Inflammatory macrophage treated with lipopolysaccharide for 1 hour (primary cell): ENCODE measurements at regions not wholly inside any gene's neighbourhood (a gene's known extent, or its start where the extent isn't known, plus 50 kb on each side); places are given as distances from the start of the nearest gene placed in this dataset.
"Not testable (repeated sequence)": the region's sequence is repeated elsewhere in the genome, so short reads cannot be mapped to it uniquely, and the experiment has no call there.

ENCODE experiments used
- DNase-seq, 2 donors: peaks; one replicate each; pipeline ENCODE4 v3.0.0-alpha.2; 2020 to 2022

GRCh38 chr5:136453986-136454758, 88.8 kb upstream of the TRPC7 start:
- DNase-seq = no peak

GRCh38 chr5:136453199-136453598, 87.9 kb upstream of the TRPC7 start:
- no peak for DNase-seq

GRCh38 chr5:136447576-136447975, 82.2 kb upstream of the TRPC7 start:
- DNase-seq = not testable (repeated sequence)

- no peak for DNase-seq
Observed at GRCh38 chr5:136446565-136446964, 81.2 kb upstream of the TRPC7 start.

GRCh38 chr5:136444099-136444498, 78.8 kb upstream of the TRPC7 start:
- DNase-seq = not testable (repeated sequence)

- DNase-seq = no peak
Observed at GRCh38 chr5:136439367-136439766, 74.0 kb upstream of the TRPC7 start.

GRCh38 chr5:136435946-136436543, 70.7 kb upstream of the TRPC7 start:
- DNase-seq = no peak

GRCh38 chr5:136434795-136435194, 69.5 kb upstream of the TRPC7 start:
- DNase-seq = no peak

- DNase-seq = no peak
Observed at GRCh38 chr5:136432705-136433104, 67.4 kb upstream of the TRPC7 start.

GRCh38 chr5:136430081-136430480, 64.7 kb upstream of the TRPC7 start:
- no peak for DNase-seq

- no peak for DNase-seq
Observed at GRCh38 chr5:136427426-136427825, 62.1 kb upstream of the TRPC7 start.

- DNase-seq = no peak
Observed at GRCh38 chr5:136425921-136426320, 60.6 kb upstream of the TRPC7 start.

GRCh38 chr5:136424835-136425584, 59.7 kb upstream of the TRPC7 start:
- DNase-seq = peak; percentile 15 to 72

GRCh38 chr5:136423944-136424606, 58.7 kb upstream of the TRPC7 start:
- no peak for DNase-seq

GRCh38 chr5:136420168-136420898, 55.0 kb upstream of the TRPC7 start:
- DNase-seq = no peak

- DNase-seq = no peak
Observed at GRCh38 chr5:136418301-136418700, 53.0 kb upstream of the TRPC7 start.
